Fibroblast of lung (primary cell): ENCODE measurements at regions not wholly inside any gene's neighbourhood (a gene's known extent, or its start where the extent isn't known, plus 50 kb on each side); places are given as distances from the start of the nearest gene placed in this dataset.

Experiments
- EZH2 ChIP-seq: IDR thresholded peaks from 2 replicates; pipeline ENCODE4 v1.5.1; 2012; ENCODE audit warnings: low read length, control low read depth, mild to moderate bottlenecking; ENCODE audit errors: missing control alignments
- TF ChIP-seq, protein P1 (sequence below), 2 donors: IDR thresholded peaks in 1 of 2; conservative IDR thresholded peaks in 1 of 2; 1 replicate in 1 of 2; 2 replicates in 1 of 2; pipeline ENCODE4 v1.5.1; 2011 to 2012; ENCODE audit warnings: low read length in 2 of 2, control low read depth in 1 of 2, inconsistent platforms in 1 of 2, low read depth in 1 of 2, mild to moderate bottlenecking in 1 of 2

GRCh38 chr5:58265246-58265930 is 194.5 kb downstream of the PLK2 start:
- TF ChIP-seq, protein P1, sequence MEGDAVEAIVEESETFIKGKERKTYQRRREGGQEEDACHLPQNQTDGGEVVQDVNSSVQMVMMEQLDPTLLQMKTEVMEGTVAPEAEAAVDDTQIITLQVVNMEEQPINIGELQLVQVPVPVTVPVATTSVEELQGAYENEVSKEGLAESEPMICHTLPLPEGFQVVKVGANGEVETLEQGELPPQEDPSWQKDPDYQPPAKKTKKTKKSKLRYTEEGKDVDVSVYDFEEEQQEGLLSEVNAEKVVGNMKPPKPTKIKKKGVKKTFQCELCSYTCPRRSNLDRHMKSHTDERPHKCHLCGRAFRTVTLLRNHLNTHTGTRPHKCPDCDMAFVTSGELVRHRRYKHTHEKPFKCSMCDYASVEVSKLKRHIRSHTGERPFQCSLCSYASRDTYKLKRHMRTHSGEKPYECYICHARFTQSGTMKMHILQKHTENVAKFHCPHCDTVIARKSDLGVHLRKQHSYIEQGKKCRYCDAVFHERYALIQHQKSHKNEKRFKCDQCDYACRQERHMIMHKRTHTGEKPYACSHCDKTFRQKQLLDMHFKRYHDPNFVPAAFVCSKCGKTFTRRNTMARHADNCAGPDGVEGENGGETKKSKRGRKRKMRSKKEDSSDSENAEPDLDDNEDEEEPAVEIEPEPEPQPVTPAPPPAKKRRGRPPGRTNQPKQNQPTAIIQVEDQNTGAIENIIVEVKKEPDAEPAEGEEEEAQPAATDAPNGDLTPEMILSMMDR (conservative IDR thresholded peaks at IDR 0.05 in 1 of 2, IDR thresholded peaks at IDR 0.05 in 1 of 2; ENCODE audit: low read depth in 1 of 2, low read length in 2 of 2) = no peak
- TF ChIP-seq EZH2 = no peak
